ENCODE measurements at regions not wholly inside any gene's neighbourhood (a gene's known extent, or its start where the extent isn't known, plus 50 kb on each side); places are given as distances from the start of the nearest gene placed in this dataset.

DNA sequence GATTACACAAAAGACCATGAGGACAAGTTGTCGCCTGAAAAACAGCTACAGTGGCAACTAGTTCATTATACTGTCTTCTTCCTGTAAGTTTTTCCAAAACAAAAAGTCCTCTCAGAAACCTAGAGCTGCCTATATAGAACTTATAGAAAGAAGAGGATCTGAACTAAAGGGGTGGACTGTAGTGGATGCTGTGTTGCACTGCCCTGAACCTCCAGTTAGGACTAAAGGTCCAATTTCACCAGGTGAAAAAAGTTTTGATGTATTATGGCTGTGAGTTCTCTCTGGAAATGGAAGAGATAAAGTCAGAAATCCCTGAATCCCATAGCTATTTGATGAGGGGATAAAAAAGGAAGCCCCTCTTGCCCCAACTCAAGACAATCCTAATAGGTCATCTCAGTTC is 56.6 kb upstream of the TSHZ2 start (continued):
- TF ChIP-seq TAF1 (IDR thresholded peaks at IDR 0.05; ENCODE audit: low read depth, low read length) = no peak
- no peak for TF ChIP-seq YY1 (IDR thresholded peaks at IDR 0.05; ENCODE audit: low read depth, low read length)
- TF ChIP-seq, protein P1, sequence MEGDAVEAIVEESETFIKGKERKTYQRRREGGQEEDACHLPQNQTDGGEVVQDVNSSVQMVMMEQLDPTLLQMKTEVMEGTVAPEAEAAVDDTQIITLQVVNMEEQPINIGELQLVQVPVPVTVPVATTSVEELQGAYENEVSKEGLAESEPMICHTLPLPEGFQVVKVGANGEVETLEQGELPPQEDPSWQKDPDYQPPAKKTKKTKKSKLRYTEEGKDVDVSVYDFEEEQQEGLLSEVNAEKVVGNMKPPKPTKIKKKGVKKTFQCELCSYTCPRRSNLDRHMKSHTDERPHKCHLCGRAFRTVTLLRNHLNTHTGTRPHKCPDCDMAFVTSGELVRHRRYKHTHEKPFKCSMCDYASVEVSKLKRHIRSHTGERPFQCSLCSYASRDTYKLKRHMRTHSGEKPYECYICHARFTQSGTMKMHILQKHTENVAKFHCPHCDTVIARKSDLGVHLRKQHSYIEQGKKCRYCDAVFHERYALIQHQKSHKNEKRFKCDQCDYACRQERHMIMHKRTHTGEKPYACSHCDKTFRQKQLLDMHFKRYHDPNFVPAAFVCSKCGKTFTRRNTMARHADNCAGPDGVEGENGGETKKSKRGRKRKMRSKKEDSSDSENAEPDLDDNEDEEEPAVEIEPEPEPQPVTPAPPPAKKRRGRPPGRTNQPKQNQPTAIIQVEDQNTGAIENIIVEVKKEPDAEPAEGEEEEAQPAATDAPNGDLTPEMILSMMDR (IDR thresholded peaks at IDR 0.05; ENCODE audit: control extremely low read depth in 1 of 3, insufficient read depth in 1 of 3, low read depth in 1 of 3, low read length in 3 of 3) = no peak
- no peak for TF ChIP-seq KDM5A (IDR thresholded peaks at IDR 0.05; ENCODE audit: low read length)
- TF ChIP-seq EP300 (IDR thresholded peaks at IDR 0.05; ENCODE audit: borderline replicate concordance in 1 of 2, low read depth in 2 of 2, low read length in 2 of 2) = no peak

All from H1 (cell line).